ENCODE measurements at regions not wholly inside any gene's neighbourhood (a gene's known extent, or its start where the extent isn't known, plus 50 kb on each side); places are given as distances from the start of the nearest gene placed in this dataset.

DNA sequence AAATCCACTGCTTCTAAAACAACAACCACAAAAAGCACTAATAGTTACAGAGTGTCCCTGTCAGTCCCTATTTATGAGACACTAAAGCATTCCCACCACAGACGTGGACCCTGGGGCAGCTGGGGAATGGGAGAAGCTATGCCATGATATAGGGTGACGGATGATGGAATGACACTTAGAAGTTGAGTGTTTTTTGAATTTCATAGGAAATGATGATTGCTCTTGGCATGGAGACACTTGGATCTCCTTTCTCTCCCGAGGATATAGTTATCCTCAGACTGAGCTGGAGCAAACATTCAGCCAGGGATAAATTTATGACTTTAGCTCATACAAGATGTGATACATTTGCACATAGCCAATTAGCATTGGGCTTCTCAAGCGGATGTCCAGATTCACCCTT, 151.2 kb downstream of the EDN3 start:
- BruUV-seq (replicated peaks), result no TSS peak
- CTCF ChIA-PET, result interaction anchor here (1.2 kb wide), 1 partner anchor 44 kb away, joined by 3 read pairs; no protein-coding TSS in a partner anchor
- dilution Hi-C loops (cut with MboI; ENCODE audit: extremely low pct_ligation_motif_present, low sequenced_read_pairs) (no loop called here), intact Hi-C loops (cut with micrococcal nuclease) (no loop called here)
- H3K9me3 ChIP-seq (replicated peaks; ENCODE audit: control insufficient read depth, insufficient read depth, low read length), result no peaks in the 10 kb centered on the region
- FAIRE-seq, result no peak
- no peaks in the 10 kb centered on the region for H3K36me3 ChIP-seq (ENCODE audit: control insufficient read depth in 2 of 2, extremely low read depth in 1 of 2, insufficient read depth in 2 of 2, low read length in 2 of 2)
- no peak overlapping the region for H3K4me2 ChIP-seq (ENCODE audit: insufficient read depth, low read length)
- no peak overlapping the region for H2AFZ ChIP-seq (ENCODE audit: low read depth, low read length)
- no peak for TF ChIP-seq EZH2 (IDR thresholded peaks at IDR 0.05; ENCODE audit: borderline replicate concordance, low read depth, low read length, severe bottlenecking)
- no peak for TF ChIP-seq MYC (IDR thresholded peaks at IDR 0.05; ENCODE audit: low read depth, low read length)
- no peak for TF ChIP-seq CTCF (IDR thresholded peaks at IDR 0.05; ENCODE audit: extremely low read depth in 1 of 2, insufficient read depth in 1 of 2, low read depth in 1 of 2, low read length in 2 of 2)
- no peak for TF ChIP-seq POLR2AphosphoS5 (IDR thresholded peaks at IDR 0.05; ENCODE audit: insufficient read depth, low read depth, low read length)
- TF ChIP-seq JUN (IDR thresholded peaks at IDR 0.05; ENCODE audit: borderline replicate concordance, insufficient read depth, insufficient read length, low read depth), result no peak
- no peak for TF ChIP-seq POLR2A (IDR thresholded peaks at IDR 0.05; ENCODE audit: low read depth, low read length)
- no peak for TF ChIP-seq GATA2 (IDR thresholded peaks at IDR 0.05; ENCODE audit: insufficient read depth, insufficient read length, low read depth, low read length)
- TF ChIP-seq, protein P1, sequence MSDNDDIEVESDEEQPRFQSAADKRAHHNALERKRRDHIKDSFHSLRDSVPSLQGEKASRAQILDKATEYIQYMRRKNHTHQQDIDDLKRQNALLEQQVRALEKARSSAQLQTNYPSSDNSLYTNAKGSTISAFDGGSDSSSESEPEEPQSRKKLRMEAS (IDR thresholded peaks at IDR 0.05; ENCODE audit: insufficient read depth, insufficient read length), result no peak
- no peak for TF ChIP-seq FOS (IDR thresholded peaks at IDR 0.05; ENCODE audit: borderline replicate concordance, insufficient read depth, low read length)
- H3K9me1 ChIP-seq (replicated peaks; ENCODE audit: control insufficient read depth, extremely low read depth, insufficient read depth, low read length), result no peaks in the 10 kb centered on the region
- no peak overlapping the region for H3K27ac ChIP-seq (ENCODE audit: insufficient read depth, low read depth, low read length)
- no peaks in the 10 kb centered on the region for H4K20me1 ChIP-seq (replicated peaks; ENCODE audit: control insufficient read depth, extremely low read depth, insufficient read depth, low read length)
- H3K4me3 ChIP-seq (replicated peaks in 1 of 3; ENCODE audit: insufficient read depth in 1 of 3, low read depth in 1 of 3, low read length in 3 of 3), result no peak overlapping the region
- DNase-seq (ENCODE audit: low read depth, low spot score), result no peak
- no peaks in the 10 kb centered on the region for H3K4me1 ChIP-seq (ENCODE audit: control insufficient read depth, extremely low read depth, insufficient read depth, low read length)
- H3K79me2 ChIP-seq (ENCODE audit: control insufficient read depth, insufficient read depth, low read length), result no peaks in the 10 kb centered on the region
- no peak overlapping the region for H3K9ac ChIP-seq (replicated peaks; ENCODE audit: extremely low read depth, insufficient read depth, low read length)
- H3K27me3 ChIP-seq (ENCODE audit: control insufficient read depth in 2 of 2, insufficient read depth in 2 of 2, low read length in 2 of 2), result no peaks in the 10 kb centered on the region
- POLR2A ChIA-PET, result interaction anchor here (0.6 kb wide), 1 partner anchor 580 kb away, joined by 3 read pairs; no protein-coding TSS in a partner anchor

Data from endothelial cell of umbilical vein (primary cell).